Fibroblast of lung (primary cell): ENCODE measurements at regions not wholly inside any gene's neighbourhood (a gene's known extent, or its start where the extent isn't known, plus 50 kb on each side); places are given as distances from the start of the nearest gene placed in this dataset.

Experiments
- DNase-seq, 2 donors: peaks; one replicate each; pipeline versions ENCODE4 v3.0.0 to v3.0.0-alpha.2; 2010; ENCODE audit warnings: low read depth in 2 of 2
- H2AFZ ChIP-seq: 2 replicates; pipeline ENCODE4 v1.5.1; 2012; ENCODE audit warnings: low read length, control low read depth, inconsistent platforms
- H3K27ac ChIP-seq: 2 replicates; pipeline ENCODE4 v1.5.1; 2011; ENCODE audit warnings: low read length, control low read depth; ENCODE audit not compliant: insufficient read depth
- H3K27me3 ChIP-seq: 2 replicates; pipeline ENCODE4 v1.5.1; 2011; ENCODE audit warnings: mild to moderate bottlenecking, low read length; ENCODE audit not compliant: control insufficient read depth, insufficient read depth
- H3K36me3 ChIP-seq: 2 replicates; pipeline ENCODE4 v1.5.1; 2011; ENCODE audit warnings: low read length; ENCODE audit not compliant: control insufficient read depth, insufficient read depth
- H3K4me1 ChIP-seq: 2 replicates; pipeline ENCODE4 v1.5.1; 2011; ENCODE audit warnings: low read length; ENCODE audit not compliant: control insufficient read depth, insufficient read depth; ENCODE audit errors: extremely low read depth
- H3K4me2 ChIP-seq: 2 replicates; pipeline ENCODE4 v1.5.1; 2011; ENCODE audit warnings: low read length, control low read depth; ENCODE audit not compliant: insufficient read depth; ENCODE audit errors: extremely low read depth
- H3K4me3 ChIP-seq, 4 experiments: fragments of 200-600 bp in 1 of 4; sonication (generic) in 1 of 4; replicated peaks in 1 of 4; 2 replicates each; pipeline ENCODE4 v1.5.1; 2011 to 2016; ENCODE audit warnings: low read length in 4 of 4, low read depth in 3 of 4, mild to moderate bottlenecking in 3 of 4, control low read depth in 2 of 4, inconsistent platforms in 1 of 4, mixed read lengths in 1 of 4; ENCODE audit not compliant: insufficient read depth in 1 of 4; ENCODE audit errors: control extremely low read depth in 1 of 4
- H3K79me2 ChIP-seq: 2 replicates; pipeline ENCODE4 v1.5.1; 2012; ENCODE audit warnings: mild to moderate bottlenecking, low read length, inconsistent platforms; ENCODE audit not compliant: control insufficient read depth, insufficient read depth
- H3K9ac ChIP-seq: 2 replicates; pipeline ENCODE4 v1.5.1; 2011; ENCODE audit warnings: mild to moderate bottlenecking, low read length, control low read depth; ENCODE audit not compliant: insufficient read depth
- H3K9me3 ChIP-seq: 2 replicates; pipeline ENCODE4 v1.5.1; 2012; ENCODE audit warnings: low read depth, low read length; ENCODE audit not compliant: control insufficient read depth, insufficient read depth
- H4K20me1 ChIP-seq: 2 replicates; pipeline ENCODE4 v1.5.1; 2011; ENCODE audit warnings: low read length; ENCODE audit not compliant: control insufficient read depth, insufficient read depth; ENCODE audit errors: extremely low read depth
- CTCF ChIP-seq, 2 donors: IDR thresholded peaks in 1 of 2; conservative IDR thresholded peaks in 1 of 2; 1 replicate in 1 of 2; 2 replicates in 1 of 2; pipeline ENCODE4 v1.5.1; 2011 to 2012; ENCODE audit warnings: low read length in 2 of 2, control low read depth in 1 of 2, inconsistent platforms in 1 of 2, low read depth in 1 of 2, mild to moderate bottlenecking in 1 of 2
- EZH2 ChIP-seq: IDR thresholded peaks from 2 replicates; pipeline ENCODE4 v1.5.1; 2012; ENCODE audit warnings: low read length, control low read depth, mild to moderate bottlenecking; ENCODE audit errors: missing control alignments

GRCh38 chr6:156123731-156124130 lies 653.4 kb upstream of the ARID1B start:
- no peak overlapping the region for H3K9ac ChIP-seq
- no peak for TF ChIP-seq EZH2
- no peak for TF ChIP-seq CTCF (conservative IDR thresholded peaks at IDR 0.05 in 1 of 2, IDR thresholded peaks at IDR 0.05 in 1 of 2; ENCODE audit: low read depth in 1 of 2, low read length in 2 of 2)
- no peak overlapping the region for H3K4me2 ChIP-seq
- no peak overlapping the region for H3K4me3 ChIP-seq
- DNase-seq: no peak
- H3K9me3 ChIP-seq: no peaks in the 10 kb centered on the region
- H3K79me2 ChIP-seq: no peaks in the 10 kb centered on the region
- H2AFZ ChIP-seq: no peak overlapping the region
- H3K36me3 ChIP-seq: no peaks in the 10 kb centered on the region
- no peaks in the 10 kb centered on the region for H3K27me3 ChIP-seq
- H4K20me1 ChIP-seq: no peaks in the 10 kb centered on the region
- no peak overlapping the region for H3K27ac ChIP-seq
- H3K4me1 ChIP-seq: no peaks in the 10 kb centered on the region

GRCh38 chr6:156121973-156122372 lies 655.2 kb upstream of the ARID1B start:
- H3K4me2 ChIP-seq: no peak overlapping the region
- TF ChIP-seq EZH2 (no peak), CTCF (conservative IDR thresholded peaks at IDR 0.05 in 1 of 2, IDR thresholded peaks at IDR 0.05 in 1 of 2; ENCODE audit: low read depth in 1 of 2, low read length in 2 of 2) (no peak)
- no peak overlapping the region for H3K27ac ChIP-seq
- H2AFZ ChIP-seq: no peak overlapping the region
- no peaks in the 10 kb centered on the region for H3K9me3 ChIP-seq
- no peak for DNase-seq
- H3K9ac ChIP-seq: no peak overlapping the region
- H3K27me3 ChIP-seq: no peaks in the 10 kb centered on the region
- H3K4me1 ChIP-seq: no peaks in the 10 kb centered on the region
- H3K79me2 ChIP-seq: no peaks in the 10 kb centered on the region
- H3K4me3 ChIP-seq: no peak overlapping the region
- no peaks in the 10 kb centered on the region for H3K36me3 ChIP-seq
- H4K20me1 ChIP-seq: no peaks in the 10 kb centered on the region

GRCh38 chr6:156114541-156114940 lies 658.9 kb upstream of the NOX3 start:
- Histone ChIP-seq H3K4me1 (no peaks in the 10 kb centered on the region), H3K27me3 (no peaks in the 10 kb centered on the region), H3K4me2 (no peak overlapping the region), H4K20me1 (no peaks in the 10 kb centered on the region), H3K9ac (no peak overlapping the region), H3K36me3 (no peaks in the 10 kb centered on the region), H3K4me3 (no peak overlapping the region), H2AFZ (no peak overlapping the region), H3K9me3 (no peaks in the 10 kb centered on the region), H3K27ac (no peak overlapping the region), H3K79me2 (no peaks in the 10 kb centered on the region)
- TF ChIP-seq CTCF (conservative IDR thresholded peaks at IDR 0.05 in 1 of 2, IDR thresholded peaks at IDR 0.05 in 1 of 2; ENCODE audit: low read depth in 1 of 2, low read length in 2 of 2): no peak
- TF ChIP-seq EZH2: no peak
- no peak for DNase-seq
